ENCODE measurements at regions not wholly inside any gene's neighbourhood (a gene's known extent, or its start where the extent isn't known, plus 50 kb on each side); places are given as distances from the start of the nearest gene placed in this dataset.

GRCh38 chr2:180412219-180412618 lies 405.1 kb upstream of the CWC22 start:
- TF ChIP-seq POLR2AphosphoS5 (IDR thresholded peaks at IDR 0.05) (no peak), POLR2A (IDR thresholded peaks at IDR 0.05) (no peak), CTCF (IDR thresholded peaks at IDR 0.05 in 8 of 11, conservative IDR thresholded peaks at IDR 0.05 in 3 of 11) (no peak)
- H3K36me3 ChIP-seq, result no peaks in the 10 kb centered on the region
- H3K4me1 ChIP-seq, result no peaks in the 10 kb centered on the region
- no peak overlapping the region for H3K4me3 ChIP-seq
- H3K9me3 ChIP-seq, result no peaks in the 10 kb centered on the region
- intact Hi-C loops (cut with DNase I; ENCODE audit: low total_unique reads), result no loop called here
- 45 to 59% (median 52%) methylated on average over 4 of the region's 4 CpGs for WGBS, 5 donors
- H3K27ac ChIP-seq, result no peak overlapping the region
- DNase-seq, result no peak
- H3K27me3 ChIP-seq (replicated peaks in 1 of 7), result no peaks in the 10 kb centered on the region

GRCh38 chr2:180411661-180412060 lies 404.6 kb upstream of the CWC22 start:
- no peak overlapping the region for H3K4me3 ChIP-seq
- intact Hi-C loops (cut with DNase I; ENCODE audit: low total_unique reads), result no loop called here
- H3K36me3 ChIP-seq, result no peaks in the 10 kb centered on the region
- DNase-seq, result no peak
- H3K27ac ChIP-seq, result no peak overlapping the region
- no peak for TF ChIP-seq POLR2A (IDR thresholded peaks at IDR 0.05)
- no peak for TF ChIP-seq POLR2AphosphoS5 (IDR thresholded peaks at IDR 0.05)
- TF ChIP-seq CTCF (IDR thresholded peaks at IDR 0.05 in 8 of 11, conservative IDR thresholded peaks at IDR 0.05 in 3 of 11), result no peak
- H3K27me3 ChIP-seq (replicated peaks in 1 of 7), result no peaks in the 10 kb centered on the region
- no peaks in the 10 kb centered on the region for H3K4me1 ChIP-seq
- 34 to 58% (median 36%) methylated on average over 5 of the region's 5 CpGs for WGBS, 5 donors
- H3K9me3 ChIP-seq, result no peaks in the 10 kb centered on the region

- WGBS, 5 donors, result 59 to 84% (median 73%) methylated on average over 3 to 4 of the region's 4 CpGs
- Histone ChIP-seq H3K9me3 (no peaks in the 10 kb centered on the region), H3K36me3 (no peaks in the 10 kb centered on the region), H3K4me3 (no peak overlapping the region), H3K4me1 (no peaks in the 10 kb centered on the region), H3K27me3 (replicated peaks in 1 of 7) (no peaks in the 10 kb centered on the region), H3K27ac (no peak overlapping the region)
- TF ChIP-seq POLR2AphosphoS5 (IDR thresholded peaks at IDR 0.05) (no peak), POLR2A (IDR thresholded peaks at IDR 0.05) (no peak), CTCF (IDR thresholded peaks at IDR 0.05 in 8 of 11, conservative IDR thresholded peaks at IDR 0.05 in 3 of 11) (no peak)
- DNase-seq, result no peak
- intact Hi-C loops (cut with DNase I; ENCODE audit: low total_unique reads), result no loop called here
Measured at GRCh38 chr2:180406687-180407086, 399.6 kb upstream of the CWC22 start.

GRCh38 chr2:180405520-180405919 lies 398.4 kb upstream of the CWC22 start:
- Histone ChIP-seq H3K36me3 (no peaks in the 10 kb centered on the region), H3K9me3 (no peaks in the 10 kb centered on the region), H3K27ac (no peak overlapping the region), H3K4me1 (no peaks in the 10 kb centered on the region), H3K27me3 (replicated peaks in 1 of 7) (no peaks in the 10 kb centered on the region), H3K4me3 (no peak overlapping the region)
- no peak for DNase-seq
- TF ChIP-seq CTCF (IDR thresholded peaks at IDR 0.05 in 8 of 11, conservative IDR thresholded peaks at IDR 0.05 in 3 of 11) (no peak), POLR2AphosphoS5 (IDR thresholded peaks at IDR 0.05) (no peak), POLR2A (IDR thresholded peaks at IDR 0.05) (no peak)
- intact Hi-C loops (cut with DNase I; ENCODE audit: low total_unique reads), result no loop called here
- WGBS, 5 donors, result 72 to 83% (median 78%) methylated on average over 3 of the region's 3 CpGs

Data from spleen (tissue), 11 donors.